ENCODE measurements at regions not wholly inside any gene's neighbourhood (a gene's known extent, or its start where the extent isn't known, plus 50 kb on each side); places are given as distances from the start of the nearest gene placed in this dataset.

DNA sequence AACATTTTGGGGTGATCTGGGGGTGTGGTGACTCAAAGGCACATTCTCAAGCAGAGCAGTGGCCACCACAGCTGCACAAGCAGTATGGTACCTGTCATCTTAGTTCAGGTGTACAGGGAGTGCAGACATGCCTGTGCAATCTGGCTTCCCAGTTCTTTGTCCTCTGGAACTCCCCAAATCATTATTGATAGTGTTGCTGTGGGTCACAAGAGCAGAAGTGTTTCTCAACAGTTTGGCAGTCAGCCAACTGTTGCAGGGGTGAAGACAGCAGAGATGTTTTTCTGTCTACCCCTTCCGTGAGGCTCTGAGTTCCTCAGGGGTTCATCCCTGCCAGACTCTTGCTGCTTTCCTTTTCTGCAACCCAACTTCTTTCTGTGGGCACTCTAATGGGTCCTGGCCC is 206.5 kb upstream of the ZSWIM2 start:
- TF ChIP-seq CTCF (IDR thresholded peaks at IDR 0.05) (no peak), POLR2A (IDR thresholded peaks at IDR 0.05) (no peak)

Measured in uterus (tissue), 2 donors.